ENCODE measurements at regions not wholly inside any gene's neighbourhood (a gene's known extent, or its start where the extent isn't known, plus 50 kb on each side); places are given as distances from the start of the nearest gene placed in this dataset.

DNA sequence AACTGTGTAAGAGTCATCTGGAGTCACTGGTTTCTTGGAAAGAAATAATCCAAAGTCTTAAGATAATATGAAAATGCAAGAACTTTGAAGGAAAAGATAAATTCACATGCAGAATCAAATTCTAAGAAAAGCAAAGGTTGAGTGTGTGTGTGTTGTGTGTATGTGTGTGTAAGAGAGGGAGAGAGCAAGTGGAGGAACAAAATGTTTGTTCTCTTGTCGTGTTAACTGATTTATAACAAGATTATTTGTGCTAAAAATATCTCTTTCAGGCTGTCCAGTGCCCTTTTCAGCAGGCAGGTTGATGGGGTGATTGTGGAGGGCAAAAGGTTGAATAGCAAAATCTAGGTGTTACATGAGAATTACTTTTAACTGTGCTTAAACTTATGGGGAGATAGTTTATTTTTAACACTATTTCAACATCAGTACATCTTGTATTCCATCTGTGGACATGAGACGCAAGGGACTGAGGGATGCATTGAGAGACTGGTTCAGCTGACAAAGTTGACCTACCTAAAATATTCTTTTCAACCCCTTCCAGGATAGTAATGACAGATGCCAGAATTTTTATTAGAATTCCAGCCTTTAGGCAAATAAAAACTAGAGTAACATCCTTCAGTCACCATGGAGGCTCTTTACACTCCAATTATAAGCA lies 342.4 kb upstream of the CD180 start:
- DNase-seq = no peak

DNA sequence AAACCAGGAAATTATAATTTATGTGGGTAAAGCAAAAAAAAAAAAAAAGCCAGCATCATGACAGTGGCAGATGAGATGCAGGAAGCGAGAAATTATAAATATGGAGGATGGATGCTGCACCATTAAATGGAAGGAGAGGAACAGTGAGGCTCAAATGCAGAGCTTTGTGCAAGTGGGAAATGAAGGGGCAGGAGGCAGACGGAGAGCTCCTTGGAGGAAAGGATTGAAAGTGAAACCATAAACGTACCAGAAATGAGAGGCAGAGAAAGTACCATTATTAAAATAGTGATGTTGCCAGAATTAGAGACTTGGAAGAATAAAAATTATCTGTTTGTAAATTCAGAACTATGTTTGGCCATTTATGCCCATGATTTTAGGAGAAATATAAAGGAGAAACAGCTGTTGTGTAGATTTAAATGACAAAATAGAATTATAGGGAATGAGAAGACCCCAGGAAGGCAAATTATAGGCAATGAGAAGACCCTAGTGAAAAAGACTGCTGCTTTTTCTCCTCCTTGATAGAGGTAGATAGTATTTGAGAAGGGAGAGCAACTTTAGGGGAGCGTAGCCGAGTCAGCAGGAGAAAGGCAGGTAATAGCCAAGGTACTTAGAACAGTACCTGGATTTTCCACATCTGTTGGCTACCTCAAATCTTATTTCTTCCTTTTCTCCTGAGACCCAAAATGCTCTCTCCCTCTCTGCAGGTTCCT lies 341.0 kb upstream of the CD180 start:
- DNase-seq = no peak

DNA sequence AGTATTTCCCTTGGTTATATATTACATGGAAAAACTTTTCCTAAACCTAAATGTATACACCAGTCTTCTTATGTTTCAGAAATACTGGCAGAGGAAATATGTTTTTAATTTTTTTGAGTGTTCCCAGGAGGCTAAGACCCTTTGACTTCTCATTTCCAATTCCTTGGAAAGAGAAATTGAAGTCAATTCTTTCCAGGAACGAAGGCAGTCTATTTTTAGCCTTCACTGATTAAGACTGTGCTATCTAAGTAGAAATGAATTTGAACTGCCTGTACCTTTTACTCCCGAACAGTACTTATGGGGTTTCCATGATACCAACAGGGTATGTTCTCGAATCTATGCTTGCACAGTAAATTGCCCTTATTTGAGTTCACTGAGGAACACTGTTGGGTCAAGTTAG lies 340.3 kb upstream of the CD180 start:
- DNase-seq = no peak

DNA sequence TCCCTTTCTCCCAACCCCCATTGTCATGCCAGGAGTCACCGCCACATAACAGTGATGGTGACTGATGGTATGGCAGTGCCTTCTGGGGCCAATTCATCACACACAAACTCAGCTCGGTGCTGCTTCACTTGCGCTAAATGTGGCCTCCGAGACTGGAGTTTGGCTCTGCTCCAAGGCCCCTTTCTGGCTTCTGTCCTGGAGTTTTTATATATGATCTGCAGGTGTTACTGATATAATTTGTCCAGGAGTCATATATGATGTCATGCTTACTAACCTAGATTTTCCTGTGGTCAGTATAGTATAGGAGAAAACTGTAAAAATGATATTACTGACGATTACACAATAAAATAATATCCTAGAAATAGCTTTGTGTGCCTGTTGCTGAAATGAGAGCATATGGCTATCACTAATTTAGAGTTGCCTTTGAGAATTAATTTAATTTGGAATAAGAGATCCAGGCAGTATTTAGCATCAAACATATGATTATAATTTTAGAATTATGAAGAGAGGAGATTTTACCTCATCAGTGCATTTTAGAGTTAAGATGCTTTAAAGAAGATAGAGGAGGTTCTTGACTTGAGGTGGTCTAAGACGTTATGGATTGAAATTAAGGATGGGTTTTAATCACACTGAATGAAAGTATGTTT lies 334.1 kb upstream of the CD180 start:
- no peak for DNase-seq

DNA sequence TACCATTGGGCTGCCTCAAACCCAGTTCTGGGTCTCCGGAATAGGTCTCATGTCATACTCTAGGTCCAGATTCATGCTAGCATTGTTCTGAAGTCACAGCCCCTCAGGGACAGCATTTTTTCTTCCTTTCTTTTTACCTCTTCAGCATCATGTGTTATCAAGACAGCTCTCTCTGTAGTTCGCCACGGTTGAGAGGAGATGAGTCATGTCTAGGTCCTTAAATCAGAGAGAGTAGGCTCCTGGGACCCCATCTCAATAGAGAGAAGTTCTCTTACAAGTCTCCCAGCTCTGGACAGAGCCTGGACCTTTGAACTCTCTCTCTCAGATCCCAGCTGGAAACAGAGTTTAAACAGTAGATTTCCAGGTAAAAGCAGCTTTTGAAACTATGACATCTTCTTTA lies 332.4 kb upstream of the CD180 start:
- no peak for DNase-seq

DNA sequence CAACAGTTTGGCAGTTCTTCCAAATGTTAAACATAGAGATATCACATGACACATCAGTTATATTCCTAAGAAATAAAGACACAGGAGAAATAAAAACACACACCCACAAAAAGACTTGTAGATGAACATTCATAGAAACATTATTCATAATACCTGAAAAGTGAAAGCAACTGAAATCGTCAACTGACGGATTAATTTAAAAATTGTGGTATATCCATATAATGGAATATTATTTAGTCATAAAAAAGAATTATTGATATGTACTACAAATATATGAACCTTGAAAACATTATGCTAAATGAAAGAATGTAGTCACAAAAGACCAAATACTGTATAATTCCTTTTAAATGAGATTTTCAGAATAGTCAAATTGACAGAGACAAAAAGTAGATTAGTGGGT lies 330.2 kb upstream of the CD180 start:
- DNase-seq = no peak

DNA sequence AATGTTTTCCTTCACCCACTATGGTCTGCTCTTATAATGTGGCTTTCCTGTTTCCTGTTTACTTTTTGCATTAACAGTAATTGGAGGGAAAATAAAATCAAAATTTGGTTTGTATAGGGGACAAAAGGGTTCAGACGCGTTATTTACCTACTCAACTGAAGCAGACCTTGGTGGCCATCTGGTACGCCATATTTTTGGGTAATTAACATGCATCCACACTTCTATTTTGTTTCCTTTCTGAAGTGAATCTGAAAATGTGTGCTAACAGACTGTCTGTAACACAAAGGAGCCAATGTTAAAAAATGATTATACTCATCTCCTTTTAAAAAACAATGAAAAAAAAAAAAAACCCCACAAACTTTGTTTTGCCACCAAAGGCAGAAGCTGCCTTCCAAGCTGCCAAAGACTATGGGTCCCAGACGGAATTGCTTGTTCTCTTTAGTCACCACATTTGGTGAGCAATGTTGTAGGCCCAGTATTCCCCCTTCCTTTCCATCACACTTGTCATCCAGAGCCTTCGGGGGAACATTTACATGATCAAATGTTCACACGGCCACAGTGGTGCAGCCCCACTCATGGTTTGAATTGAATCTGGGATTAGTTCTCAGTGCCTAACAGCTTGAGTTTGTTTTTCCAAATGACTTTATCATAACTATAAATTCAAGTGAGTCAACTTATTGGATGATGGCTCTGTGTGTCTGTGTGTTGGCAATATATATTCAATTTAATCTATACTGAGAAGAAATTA lies 323.7 kb upstream of the CD180 start:
- DNase-seq = no peak

DNA sequence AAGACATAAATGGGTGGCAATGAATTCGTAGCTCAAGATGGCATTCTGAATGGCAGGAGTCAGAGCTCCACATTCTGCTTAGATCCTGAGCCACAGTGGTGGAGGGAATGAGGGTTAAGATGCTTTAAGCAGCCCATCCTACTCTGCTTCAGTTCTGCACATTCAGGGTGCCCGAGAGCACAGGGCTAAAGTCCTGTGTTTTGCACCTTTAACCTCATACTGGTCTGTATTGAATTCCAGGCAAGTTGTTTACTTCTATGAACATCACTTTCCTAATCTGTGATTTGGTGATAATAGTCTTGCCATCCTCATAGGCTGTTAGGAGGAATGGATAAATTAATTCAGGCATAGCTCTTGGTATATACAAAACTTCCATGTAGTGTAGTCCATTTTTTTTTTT lies 321.6 kb upstream of the CD180 start:
- no peak for DNase-seq

DNA sequence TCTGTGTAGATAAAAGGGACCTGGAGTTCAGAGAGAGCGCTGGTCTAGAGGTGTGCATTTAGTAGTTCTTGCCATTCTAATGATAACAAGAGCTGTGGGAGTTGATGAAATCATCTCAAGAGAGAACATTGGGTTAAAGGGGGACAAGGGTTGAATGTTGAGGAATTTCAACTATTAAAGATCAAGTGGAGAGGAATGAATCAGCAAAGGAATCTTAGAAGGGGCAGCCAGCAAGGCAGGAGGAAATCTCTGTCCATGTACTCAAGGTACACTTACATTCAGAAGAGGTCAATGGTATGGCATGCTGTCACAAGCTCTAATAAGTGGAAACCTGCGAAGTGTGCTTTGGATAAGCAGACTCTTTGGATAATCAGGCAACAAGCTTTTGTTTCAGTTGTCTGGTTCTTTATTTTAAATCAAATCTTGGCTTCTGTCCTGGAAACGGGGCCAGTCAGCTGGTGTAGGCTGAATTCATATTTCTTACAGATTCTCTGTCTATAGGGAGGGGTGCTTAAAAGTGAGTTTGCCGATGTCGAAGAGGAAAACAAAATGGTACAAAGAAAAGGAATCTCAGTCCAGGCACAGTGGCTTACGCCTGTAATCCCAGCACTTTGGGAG lies 320.5 kb upstream of the CD180 start:
- DNase-seq = no peak

DNA sequence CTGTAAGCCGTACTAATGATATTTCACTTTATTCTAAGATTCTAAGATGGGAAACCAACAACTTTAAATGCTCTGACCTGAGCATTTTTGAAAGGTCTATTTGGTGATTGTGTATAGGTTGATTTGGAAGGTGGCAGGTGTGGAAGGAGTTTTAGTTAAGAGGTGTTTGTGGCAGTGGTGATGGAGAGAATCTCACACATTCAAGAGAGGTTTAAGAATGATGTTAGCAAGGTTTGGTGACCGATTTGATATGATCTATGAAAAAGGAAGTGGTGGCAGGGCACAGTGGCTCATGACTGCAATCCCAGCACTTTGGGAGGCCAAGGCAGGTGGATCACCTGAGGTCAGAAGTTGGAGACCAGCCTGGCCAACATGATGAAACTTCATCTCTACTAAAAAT lies 319.2 kb upstream of the CD180 start:
- DNase-seq = no peak

DNA sequence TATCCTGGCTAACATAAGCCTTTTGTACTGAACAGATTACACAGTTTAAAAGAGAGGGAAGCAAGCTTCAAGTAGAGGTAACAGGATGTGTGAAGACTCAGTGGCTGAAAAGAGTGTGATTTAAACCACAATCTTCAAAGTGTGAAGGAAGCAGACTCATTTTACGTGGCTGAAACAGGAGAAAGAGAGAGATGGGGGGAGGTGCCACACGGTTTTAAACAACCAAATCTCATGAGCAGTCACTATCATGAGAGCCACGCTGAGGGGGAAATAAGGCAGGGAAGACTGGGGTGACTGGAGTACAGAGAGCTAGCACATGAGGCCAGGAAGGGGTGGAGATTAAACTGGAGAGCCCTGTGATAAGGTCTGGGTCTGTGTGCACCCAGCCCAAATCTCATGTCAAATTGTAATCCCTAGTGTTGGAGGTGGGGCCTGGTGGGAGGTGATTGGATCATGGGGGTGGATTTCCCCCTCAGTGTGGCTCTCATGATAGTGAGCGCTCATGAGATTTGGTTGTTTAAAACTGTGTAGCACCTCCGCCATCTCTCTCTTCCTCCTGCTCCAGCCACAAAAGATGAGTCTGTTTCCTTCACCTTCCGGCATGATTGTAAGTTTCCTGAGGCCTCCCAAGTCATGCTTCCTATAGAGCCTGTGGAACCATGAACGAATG lies 318.6 kb upstream of the CD180 start:
- DNase-seq = no peak

DNA sequence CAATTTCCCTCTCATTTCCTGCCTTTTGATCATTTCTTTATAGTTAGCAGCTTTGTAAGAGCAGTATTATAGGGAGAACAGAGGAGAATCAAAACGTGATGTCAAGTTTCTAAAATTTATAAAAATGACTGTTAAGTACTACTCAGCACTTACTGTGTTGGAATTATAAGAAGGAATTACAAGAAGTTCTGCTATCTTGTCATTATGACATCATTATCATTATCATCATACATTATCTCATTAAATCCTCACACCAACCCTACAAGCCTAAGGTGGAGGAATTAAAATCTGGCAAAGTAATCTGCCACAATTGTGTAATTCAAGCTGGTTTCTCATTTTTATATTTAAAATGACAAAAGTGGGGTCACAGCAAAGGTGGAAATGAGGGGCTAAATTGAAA lies 316.2 kb upstream of the CD180 start:
- no peak for DNase-seq

DNA sequence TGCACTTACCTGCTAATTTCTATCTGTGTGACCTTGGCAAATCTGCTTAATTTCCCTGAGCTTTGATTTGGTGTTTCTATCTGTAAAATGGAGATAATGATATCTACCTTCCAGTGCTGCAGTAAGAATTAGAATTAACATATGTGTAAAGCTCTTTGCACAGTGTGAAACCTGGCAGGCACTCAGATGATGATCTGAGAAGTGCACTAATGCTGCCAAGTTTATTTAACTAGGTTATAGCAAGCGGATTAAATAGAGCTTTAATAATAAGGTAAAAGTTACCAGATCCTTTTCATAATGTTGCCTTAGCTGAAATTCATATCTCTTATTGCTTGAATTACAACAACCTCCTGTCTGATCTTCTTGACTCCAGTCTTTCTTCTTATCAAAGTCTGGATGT lies 315.3 kb upstream of the CD180 start:
- DNase-seq = no peak

DNA sequence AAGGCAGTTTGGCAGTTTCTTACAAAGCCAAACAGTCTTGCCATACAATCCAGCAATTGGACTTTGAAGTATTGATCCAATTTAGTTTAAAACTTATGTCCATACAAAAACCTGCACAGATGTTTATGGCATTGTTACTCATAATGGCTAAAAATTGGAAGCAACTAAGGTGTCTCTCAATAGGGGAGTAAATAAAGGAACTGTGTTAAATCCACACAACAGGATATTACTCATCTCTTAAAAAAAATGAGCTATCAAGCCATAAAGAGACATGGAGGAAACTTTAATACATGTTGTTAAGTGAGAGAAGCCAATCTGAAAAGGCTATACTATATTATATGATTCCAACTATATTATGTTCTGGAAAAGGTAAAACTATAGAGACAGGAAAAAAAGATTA lies 313.6 kb upstream of the CD180 start:
- DNase-seq = no peak

DNA sequence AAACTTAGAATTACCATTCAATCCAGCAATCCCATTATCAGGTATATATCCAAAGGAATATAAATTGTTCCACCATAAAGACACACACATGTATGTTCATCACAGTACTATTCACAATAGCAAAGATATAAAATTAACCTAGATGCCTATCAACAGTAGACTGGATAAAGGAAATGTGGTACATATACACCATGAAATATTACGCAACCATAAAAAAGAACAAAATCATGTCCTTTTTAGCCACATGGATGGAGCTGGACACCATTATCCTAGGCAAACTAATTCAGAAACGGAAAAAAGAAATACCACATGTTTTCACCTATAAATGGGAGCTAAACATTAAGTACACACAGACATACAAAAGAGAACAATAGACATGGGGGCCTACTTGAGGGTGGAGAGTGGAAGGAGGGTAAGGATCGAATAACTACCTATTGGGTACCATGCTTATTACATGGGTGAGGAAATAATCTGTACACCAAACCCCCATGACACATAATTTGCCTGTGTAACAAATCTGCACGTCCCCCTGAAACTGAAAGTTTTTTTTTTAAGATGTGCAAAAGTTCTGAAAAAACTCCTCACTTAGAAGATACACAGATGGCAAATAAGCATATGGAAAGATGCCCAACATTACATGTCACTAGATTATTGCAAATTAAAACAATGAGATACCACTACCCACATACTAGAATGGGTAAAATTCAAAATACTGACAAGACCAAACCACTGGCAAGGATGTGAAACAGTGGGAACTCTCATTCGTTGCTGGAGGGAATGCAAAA lies 313.0 kb upstream of the CD180 start:
- DNase-seq = no peak

DNA sequence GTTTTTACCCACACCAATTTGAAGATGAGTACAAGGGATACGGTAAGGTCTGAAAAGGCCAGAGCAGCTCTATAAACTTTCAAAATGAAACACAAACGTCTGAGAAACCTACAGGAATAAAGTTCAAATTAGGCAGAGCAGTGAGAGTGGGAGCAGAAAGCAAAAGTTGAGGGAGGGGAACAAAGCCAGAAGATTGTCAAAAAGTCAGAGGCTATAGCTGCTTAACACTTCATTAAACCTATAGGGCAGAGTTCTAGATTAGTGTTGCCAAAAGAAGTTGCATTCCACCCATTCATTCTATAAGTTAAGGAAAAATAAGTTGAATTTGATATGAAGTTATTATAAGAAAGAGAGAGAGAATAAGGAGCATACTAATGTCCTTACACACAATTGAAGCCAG lies 309.6 kb upstream of the CD180 start:
- DNase-seq = no peak

DNA sequence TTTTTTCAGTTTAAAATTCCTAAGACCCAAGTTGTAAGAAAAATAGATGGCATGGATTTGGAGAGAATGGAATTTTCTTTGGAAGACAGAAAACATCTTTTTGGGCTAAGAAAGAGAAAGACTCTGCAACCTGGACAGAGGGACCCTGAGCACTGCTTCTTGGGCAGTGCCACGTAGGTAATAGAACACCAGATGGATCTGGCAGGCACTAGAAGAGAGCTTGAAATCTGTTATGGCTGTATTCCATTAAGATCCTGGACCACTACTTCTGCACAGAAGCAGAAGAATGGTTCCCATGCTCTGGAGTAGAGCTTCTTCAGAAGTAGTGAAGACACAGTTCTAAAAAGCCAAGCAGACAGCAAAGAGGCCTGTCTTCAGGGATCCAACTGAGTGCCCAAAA lies 306.4 kb upstream of the CD180 start:
- DNase-seq = no peak

DNA sequence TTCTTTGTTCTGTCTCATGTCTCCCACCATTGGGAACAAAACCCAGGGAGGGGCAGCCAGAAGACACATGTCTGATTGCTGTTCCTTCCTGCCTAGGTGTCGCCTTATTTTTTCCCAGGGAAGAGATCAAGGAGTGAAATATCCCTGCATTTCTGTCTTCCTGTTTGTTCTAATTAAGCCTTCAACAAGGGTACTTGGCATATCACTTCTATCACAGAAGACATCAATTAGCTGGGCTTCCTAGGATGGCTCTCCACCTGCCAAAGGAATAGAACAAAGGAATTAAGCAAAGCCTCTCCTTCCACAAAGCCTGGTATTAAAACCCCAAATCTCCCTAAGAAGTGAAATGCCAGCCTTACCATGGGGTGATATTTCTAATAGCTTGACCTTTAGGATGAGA lies 299.5 kb upstream of the CD180 start:
- DNase-seq = no peak

DNA sequence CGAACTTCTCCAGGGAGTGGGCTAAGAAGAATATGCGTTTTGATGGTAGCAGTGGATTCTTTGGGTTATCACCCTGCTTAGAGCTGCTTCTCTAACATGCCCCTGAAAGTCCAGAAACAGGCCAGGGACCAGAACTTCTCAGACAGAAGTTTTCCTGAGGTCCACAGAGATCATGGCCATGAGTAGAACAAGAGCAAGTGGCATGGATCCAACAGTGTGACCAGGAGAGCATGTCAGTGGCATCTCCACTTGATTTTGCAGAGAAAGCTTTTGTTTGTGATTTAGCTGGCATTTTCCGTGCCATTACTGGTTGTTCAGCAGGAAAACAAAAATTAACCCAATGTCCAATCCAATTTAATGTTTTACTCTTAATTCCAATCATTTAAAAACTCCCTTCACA lies 298.5 kb upstream of the CD180 start:
- no peak for DNase-seq

DNA sequence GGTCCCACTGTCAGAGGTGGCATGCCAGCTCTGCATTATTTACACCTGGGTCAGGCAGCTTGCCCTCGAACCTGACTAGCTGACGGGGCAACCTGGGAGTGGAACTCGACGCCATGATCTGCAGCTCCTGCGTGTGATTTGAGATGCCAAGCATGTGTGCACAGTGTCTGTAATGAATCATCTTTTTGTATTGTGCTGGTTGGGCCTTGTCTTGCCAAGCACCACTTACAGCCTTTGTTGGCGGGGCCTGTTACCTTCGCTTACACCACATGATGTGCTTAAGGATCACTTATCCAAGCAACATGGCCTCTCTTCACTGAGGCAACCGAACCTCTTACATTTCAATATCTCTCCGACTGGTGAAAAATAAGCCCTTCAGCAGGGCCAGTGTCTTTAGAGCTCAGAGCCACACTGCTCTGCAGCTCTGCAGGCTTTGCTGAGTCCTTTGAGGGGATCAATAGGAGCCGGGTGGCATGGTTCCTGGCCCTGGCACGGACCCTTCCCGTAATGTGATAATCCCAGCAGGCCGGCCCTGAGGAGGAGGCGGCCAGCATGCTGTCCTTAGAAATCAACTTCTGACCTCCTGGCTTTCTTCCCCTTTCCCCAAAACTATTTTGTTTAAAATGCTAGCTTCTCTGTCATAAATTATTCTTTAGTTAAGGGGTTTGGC lies 297.7 kb upstream of the CD180 start:
- DNase-seq = no peak

DNA sequence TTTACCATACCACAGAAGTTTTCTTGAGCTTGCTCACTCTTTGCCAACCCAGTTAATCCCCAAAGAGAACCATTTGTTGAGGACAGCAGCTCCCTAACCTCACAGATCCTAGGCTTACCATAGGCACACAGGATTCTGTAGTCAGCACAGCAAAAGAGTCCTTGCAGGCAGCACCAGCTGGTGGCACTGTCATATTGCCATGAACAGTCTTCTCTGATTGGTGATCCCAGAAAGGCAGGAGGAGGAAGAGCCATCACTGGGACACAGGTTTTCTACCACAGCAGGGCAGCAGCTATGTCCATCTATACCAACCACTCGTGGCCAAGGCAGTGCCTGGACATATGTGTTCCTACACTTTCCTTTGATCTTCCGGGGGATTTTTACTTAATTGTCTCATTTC lies 297.1 kb upstream of the CD180 start:
- DNase-seq = no peak
